ENCODE measurements at regions not wholly inside any gene's neighbourhood (a gene's known extent, or its start where the extent isn't known, plus 50 kb on each side); places are given as distances from the start of the nearest gene placed in this dataset.
"Not testable (repeated sequence)": the region's sequence is repeated elsewhere in the genome, so short reads cannot be mapped to it uniquely, and the experiment has no call there.

DNA sequence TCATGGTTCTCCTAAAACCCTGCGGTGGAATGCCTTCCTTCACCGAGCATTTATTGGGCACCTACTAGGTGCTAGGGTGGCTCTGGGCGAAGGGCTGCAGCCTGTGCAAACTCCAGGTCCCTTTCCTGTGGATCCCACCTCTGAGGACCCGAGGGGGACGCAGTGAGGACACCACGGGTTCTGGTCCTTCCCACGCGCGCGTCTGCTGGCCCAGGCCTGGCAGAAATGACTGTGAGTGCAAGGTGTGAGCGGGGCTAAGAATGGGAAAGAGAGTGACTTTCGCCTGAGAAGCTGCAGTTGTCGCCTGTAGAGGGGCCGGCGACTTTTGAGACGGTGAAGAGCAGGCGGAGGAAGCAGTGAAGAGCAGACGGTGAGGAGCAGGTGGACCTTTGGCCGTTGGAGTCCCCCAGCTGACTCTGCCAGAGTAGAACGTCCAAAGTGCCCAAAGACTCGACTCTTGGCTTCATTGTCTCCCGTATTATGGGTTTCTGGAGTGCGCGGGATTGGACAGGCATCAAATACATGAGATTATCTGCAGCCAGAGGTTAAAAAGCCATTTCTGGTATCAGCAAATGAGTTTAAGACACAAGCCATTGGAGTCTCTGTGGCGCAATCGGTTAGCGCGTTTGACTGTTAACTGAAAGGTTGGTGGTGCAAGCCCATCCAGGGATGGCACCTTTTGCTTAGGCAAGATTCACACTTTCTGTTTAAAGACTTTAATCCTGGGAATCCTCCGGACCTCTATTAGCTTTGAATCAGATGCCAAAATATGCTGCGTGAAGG, 78.1 kb downstream of the PPIAL4G start:
- H3K9me3 ChIP-seq (ENCODE audit: low read depth); H3K9ac ChIP-seq; DNase-seq (ENCODE audit: low spot score); H3K4me1 Mint-ChIP-seq; H3K27me3 ChIP-seq; H2AFZ ChIP-seq (replicated peaks); H4K20me1 ChIP-seq (ENCODE audit: low read depth); H3K4me1 ChIP-seq; H3K4me3 ChIP-seq; H3K9me3 Mint-ChIP-seq; H3K27ac Mint-ChIP-seq; H3K27me3 Mint-ChIP-seq (ENCODE audit: insufficient read depth, low read depth); H3K79me2 ChIP-seq (ENCODE audit: low read depth); H3K4me3 Mint-ChIP-seq; H3K27ac ChIP-seq; H3K36me3 ChIP-seq; H3K4me2 ChIP-seq: not testable (repeated sequence)
- H3F3A ChIP-seq (ENCODE audit: low read depth): peaks cover 13% of the 10 kb centered on the region
- peaks cover 11% of the 10 kb centered on the region for H3K36me3 Mint-ChIP-seq

GRCh38 chr1:148403925-148404324, 79.2 kb downstream of the PPIAL4G start:
- not testable (repeated sequence) for H3K27ac ChIP-seq; DNase-seq (ENCODE audit: low spot score)

GRCh38 chr1:148403085-148403456, 80.0 kb downstream of the PPIAL4G start:
- not testable (repeated sequence) for H3K9ac ChIP-seq; H3K9me3 ChIP-seq (ENCODE audit: low read depth); H3K4me1 ChIP-seq; H4K20me1 ChIP-seq (ENCODE audit: low read depth); H2AFZ ChIP-seq (replicated peaks); H3K27me3 Mint-ChIP-seq (ENCODE audit: insufficient read depth, low read depth); H3K79me2 ChIP-seq (ENCODE audit: low read depth); DNase-seq (ENCODE audit: low spot score); H3K36me3 ChIP-seq; H3K9me3 Mint-ChIP-seq; H3K27ac ChIP-seq; H3K27me3 ChIP-seq; H3K4me1 Mint-ChIP-seq
- Mint-ChIP-seq H3K36me3 (peaks cover 10% of the 10 kb centered on the region), H3K27ac (peak overlapping the region; percentile 44), H3K4me3 (peak overlapping the region; percentile 95)
- H3K4me2 ChIP-seq: peak overlapping the region; percentile 73
- H3K4me3 ChIP-seq: peak overlapping the region; percentile 53
- H3F3A ChIP-seq (ENCODE audit: low read depth): peaks cover 13% of the 10 kb centered on the region

More at GRCh38 chr1:148403925-148404324, 79.2 kb downstream of the PPIAL4G start:
- peaks cover 11% of the 10 kb centered on the region for H3K36me3 Mint-ChIP-seq
- not testable (repeated sequence) for H3K27me3 Mint-ChIP-seq (ENCODE audit: insufficient read depth, low read depth); H3K4me3 ChIP-seq; H3K36me3 ChIP-seq; H3K4me3 Mint-ChIP-seq; H3K4me1 ChIP-seq; H3K27me3 ChIP-seq; H3K4me1 Mint-ChIP-seq; H3K9ac ChIP-seq; H2AFZ ChIP-seq (replicated peaks); H3K79me2 ChIP-seq (ENCODE audit: low read depth); H3K9me3 Mint-ChIP-seq; H3K9me3 ChIP-seq (ENCODE audit: low read depth); H3K4me2 ChIP-seq; H4K20me1 ChIP-seq (ENCODE audit: low read depth); H3K27ac Mint-ChIP-seq
- H3F3A ChIP-seq (ENCODE audit: low read depth): peaks cover 13% of the 10 kb centered on the region

DNA sequence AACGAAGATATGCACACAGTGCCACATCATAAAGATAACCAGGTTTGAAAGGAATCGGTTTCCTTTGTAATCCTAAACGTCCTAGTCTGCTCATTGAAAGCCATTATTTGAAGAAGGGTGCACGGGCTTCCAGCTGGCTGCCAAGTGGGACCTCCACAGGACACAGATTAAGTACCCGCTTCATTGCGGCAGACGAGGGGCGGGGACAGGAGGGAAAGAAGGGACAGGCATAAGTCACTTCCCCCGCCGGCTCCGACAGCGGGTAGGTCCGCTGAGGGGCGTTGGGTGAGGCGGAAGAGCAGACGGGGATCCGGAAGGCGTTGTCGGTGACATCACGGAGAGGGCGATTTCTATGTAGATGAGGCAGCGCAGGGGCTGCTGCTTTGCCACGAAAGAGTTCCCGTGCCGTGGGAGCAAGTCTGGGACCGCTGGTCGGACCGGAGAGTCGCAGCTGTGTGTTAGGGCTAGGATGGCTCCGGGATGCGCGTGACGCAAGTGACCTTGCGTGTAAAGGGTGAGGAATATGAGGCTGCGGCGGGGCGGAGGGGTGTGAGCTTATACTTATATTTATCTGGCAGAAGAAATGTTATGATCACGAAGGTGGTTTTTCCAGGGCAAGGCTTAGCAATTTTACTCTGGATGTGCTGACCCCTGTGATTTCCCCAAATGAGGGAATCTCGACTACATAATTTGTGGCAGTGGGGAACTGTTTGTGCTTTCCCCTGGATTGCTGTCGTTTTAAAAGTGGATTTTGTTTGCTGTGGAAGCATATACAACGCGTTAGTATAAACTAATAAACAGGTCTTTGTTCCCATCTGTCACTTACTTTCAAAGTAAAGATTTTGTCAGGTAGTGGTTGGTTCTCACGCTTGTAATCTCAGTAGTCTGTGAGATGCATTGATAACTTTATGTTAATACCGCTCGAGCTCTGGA, 80.7 kb downstream of the PPIAL4G start:
- peak overlapping the region; percentile 95 for H3K4me3 Mint-ChIP-seq
- H3K27me3 Mint-ChIP-seq (ENCODE audit: insufficient read depth, low read depth); H3K9me3 ChIP-seq (ENCODE audit: low read depth): not testable (repeated sequence)

DNA sequence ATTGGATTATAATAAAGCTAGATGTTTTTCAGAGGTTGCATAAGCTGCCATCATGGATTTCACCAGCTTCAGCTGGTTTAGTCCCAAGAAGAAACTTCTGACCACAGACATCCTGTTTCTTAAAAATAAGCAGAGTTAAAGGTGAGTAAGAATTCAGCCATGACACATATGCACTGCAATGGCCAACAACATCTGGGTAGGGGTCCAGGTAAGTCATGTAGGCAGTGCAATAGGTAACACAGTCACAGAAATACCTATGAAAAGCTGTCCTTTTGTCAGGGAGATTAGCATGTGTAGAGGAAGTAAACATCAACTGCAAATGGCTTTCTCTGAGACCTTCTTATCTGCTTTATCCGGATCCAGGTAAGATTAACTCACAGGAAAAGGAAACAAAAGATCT, 85.6 kb downstream of the PPIAL4G start:
- not testable (repeated sequence) for H3K27me3 Mint-ChIP-seq (ENCODE audit: insufficient read depth, low read depth); H4K20me1 ChIP-seq (ENCODE audit: low read depth); H3K4me1 ChIP-seq; DNase-seq (ENCODE audit: low spot score); H3K9me3 ChIP-seq (ENCODE audit: low read depth); H3K9me3 Mint-ChIP-seq; H3K4me3 ChIP-seq; H3K27ac Mint-ChIP-seq; H3K27ac ChIP-seq; H3F3A ChIP-seq (ENCODE audit: low read depth); H3K36me3 Mint-ChIP-seq; H3K36me3 ChIP-seq; H3K27me3 ChIP-seq; H3K4me1 Mint-ChIP-seq; H3K4me3 Mint-ChIP-seq; H3K4me2 ChIP-seq; H2AFZ ChIP-seq (replicated peaks); H3K79me2 ChIP-seq (ENCODE audit: low read depth); H3K9ac ChIP-seq

More for the DNA sequence above, 80.7 kb downstream of the PPIAL4G start:
- H3K27ac ChIP-seq; H3K4me1 ChIP-seq; H3K9ac ChIP-seq; H3K36me3 ChIP-seq; H3K27me3 ChIP-seq; H3K4me1 Mint-ChIP-seq; H3K36me3 Mint-ChIP-seq; H4K20me1 ChIP-seq (ENCODE audit: low read depth); H3K79me2 ChIP-seq (ENCODE audit: low read depth); H3K9me3 Mint-ChIP-seq: not testable (repeated sequence)
- peak overlapping the region; percentile 73 for H3K4me2 ChIP-seq
- DNase-seq (ENCODE audit: low spot score): peak; percentile 87
- H3K4me3 ChIP-seq: peak overlapping the region; percentile 53
- peak overlapping the region; percentile 97 for H3K27ac Mint-ChIP-seq
- peaks cover 13% of the 10 kb centered on the region for H3F3A ChIP-seq (ENCODE audit: low read depth)
- peak overlapping the region; percentile 34 for H2AFZ ChIP-seq (replicated peaks)

- not testable (repeated sequence) for H3K27ac Mint-ChIP-seq; H3K9me3 Mint-ChIP-seq; H3K27ac ChIP-seq; H3K4me2 ChIP-seq; H3K9ac ChIP-seq; H3K4me3 ChIP-seq; H3K9me3 ChIP-seq (ENCODE audit: low read depth); H4K20me1 ChIP-seq (ENCODE audit: low read depth); H3K27me3 ChIP-seq; H3K4me1 ChIP-seq; H3K4me1 Mint-ChIP-seq; H3K36me3 ChIP-seq; H3K27me3 Mint-ChIP-seq (ENCODE audit: insufficient read depth, low read depth); H2AFZ ChIP-seq (replicated peaks); H3K36me3 Mint-ChIP-seq; DNase-seq (ENCODE audit: low spot score); H3K4me3 Mint-ChIP-seq; H3K79me2 ChIP-seq (ENCODE audit: low read depth)
- peaks cover 11% of the 10 kb centered on the region for H3F3A ChIP-seq (ENCODE audit: low read depth)
Observed at GRCh38 chr1:148392505-148392904, 90.6 kb downstream of the PPIAL4G start.

- not testable (repeated sequence) for H3K9ac ChIP-seq; H3K27me3 Mint-ChIP-seq (ENCODE audit: insufficient read depth, low read depth); H3K79me2 ChIP-seq (ENCODE audit: low read depth); H3K4me1 ChIP-seq; H3K4me3 ChIP-seq; H3K27ac ChIP-seq; H3K4me1 Mint-ChIP-seq; H3K9me3 ChIP-seq (ENCODE audit: low read depth); DNase-seq (ENCODE audit: low spot score); H3K36me3 ChIP-seq; H3K4me2 ChIP-seq; H3K36me3 Mint-ChIP-seq; H3K27me3 ChIP-seq; H3K4me3 Mint-ChIP-seq; H4K20me1 ChIP-seq (ENCODE audit: low read depth); H3K27ac Mint-ChIP-seq; H2AFZ ChIP-seq (replicated peaks)
- H3F3A ChIP-seq (ENCODE audit: low read depth): peaks cover 13% of the 10 kb centered on the region
- H3K9me3 Mint-ChIP-seq: peaks cover 13% of the 10 kb centered on the region
Observed at GRCh38 chr1:148391323-148391722, 91.8 kb downstream of the PPIAL4G start.

Data from neural progenitor cell (in vitro differentiated cells).